Gastrocnemius medialis (tissue), 4 donors: ENCODE measurements at regions not wholly inside any gene's neighbourhood (a gene's known extent, or its start where the extent isn't known, plus 50 kb on each side); places are given as distances from the start of the nearest gene placed in this dataset.

Experiments used
- CTCF ChIP-seq, 5 experiments: fragments of 450-650 bp in 3 of 5; fragments of 200-600 bp in 2 of 5; sonication (generic) in 2 of 5; IDR thresholded peaks in 4 of 5; conservative IDR thresholded peaks in 1 of 5; 1 replicate in 4 of 5; 2 replicates in 1 of 5; pipeline ENCODE4 v1.5.1; 2016 to 2019; ENCODE audit warnings: antibody characterized with exemption in 5 of 5, mild to moderate bottlenecking in 3 of 5, moderate library complexity in 3 of 5
- POLR2A ChIP-seq, 2 donors: fragments of 450-650 bp; IDR thresholded peaks; one replicate each; pipeline ENCODE4 v1.6.1; 2017; ENCODE audit warnings: antibody characterized with exemption in 2 of 2, mild to moderate bottlenecking in 2 of 2, moderate library complexity in 2 of 2

- TF ChIP-seq CTCF (IDR thresholded peaks at IDR 0.05 in 4 of 5, conservative IDR thresholded peaks at IDR 0.05 in 1 of 5), result no peak
- TF ChIP-seq POLR2A (IDR thresholded peaks at IDR 0.05), result no peak
Observed at GRCh38 chr16:80085606-80086005, 455.2 kb upstream of the DYNLRB2 start.
